ENCODE measurements at regions not wholly inside any gene's neighbourhood (a gene's known extent, or its start where the extent isn't known, plus 50 kb on each side); places are given as distances from the start of the nearest gene placed in this dataset.

GRCh38 chr5:160931283-160931682 is 79.3 kb upstream of the ATP10B start:
- TF ChIP-seq CTCF (IDR thresholded peaks at IDR 0.05) (no peak), POLR2A (IDR thresholded peaks at IDR 0.05) (no peak)

All from adrenal gland (tissue), 5 donors.